ENCODE measurements at regions not wholly inside any gene's neighbourhood (a gene's known extent, or its start where the extent isn't known, plus 50 kb on each side); places are given as distances from the start of the nearest gene placed in this dataset.

DNA sequence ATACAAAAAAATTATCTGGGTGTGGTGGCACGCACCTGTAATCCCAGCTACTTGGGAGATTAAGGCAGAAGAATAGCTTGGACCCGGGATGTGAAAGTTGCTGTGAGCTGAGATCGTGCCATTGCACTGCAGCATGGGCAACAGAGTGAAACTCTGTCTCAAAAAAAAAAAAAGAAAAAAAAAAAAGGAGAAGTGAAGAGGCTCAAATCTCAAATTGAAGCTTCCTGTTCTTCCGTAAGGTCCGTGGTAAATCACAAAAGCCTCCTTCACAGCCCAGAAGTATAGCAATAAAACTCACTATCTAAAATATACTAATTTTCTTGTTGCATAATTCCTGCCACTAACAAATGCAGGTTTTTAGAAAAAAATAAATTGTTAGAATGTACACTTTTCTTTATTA, 498.2 kb upstream of the BRINP3 start:
- H3K27me3 ChIP-seq, result no peaks in the 10 kb centered on the region
- DNase-seq (no peak), ATAC-seq (no peak)
- intact Hi-C loops (cut with DNase I), result no loop called here
- H3K4me3 ChIP-seq, result no peak overlapping the region
- H3K4me1 ChIP-seq, result no peaks in the 10 kb centered on the region
- no peaks in the 10 kb centered on the region for H3K36me3 ChIP-seq
- no peaks in the 10 kb centered on the region for H3K9me3 ChIP-seq
- no peak overlapping the region for H3K27ac ChIP-seq
- TF ChIP-seq, protein P1, sequence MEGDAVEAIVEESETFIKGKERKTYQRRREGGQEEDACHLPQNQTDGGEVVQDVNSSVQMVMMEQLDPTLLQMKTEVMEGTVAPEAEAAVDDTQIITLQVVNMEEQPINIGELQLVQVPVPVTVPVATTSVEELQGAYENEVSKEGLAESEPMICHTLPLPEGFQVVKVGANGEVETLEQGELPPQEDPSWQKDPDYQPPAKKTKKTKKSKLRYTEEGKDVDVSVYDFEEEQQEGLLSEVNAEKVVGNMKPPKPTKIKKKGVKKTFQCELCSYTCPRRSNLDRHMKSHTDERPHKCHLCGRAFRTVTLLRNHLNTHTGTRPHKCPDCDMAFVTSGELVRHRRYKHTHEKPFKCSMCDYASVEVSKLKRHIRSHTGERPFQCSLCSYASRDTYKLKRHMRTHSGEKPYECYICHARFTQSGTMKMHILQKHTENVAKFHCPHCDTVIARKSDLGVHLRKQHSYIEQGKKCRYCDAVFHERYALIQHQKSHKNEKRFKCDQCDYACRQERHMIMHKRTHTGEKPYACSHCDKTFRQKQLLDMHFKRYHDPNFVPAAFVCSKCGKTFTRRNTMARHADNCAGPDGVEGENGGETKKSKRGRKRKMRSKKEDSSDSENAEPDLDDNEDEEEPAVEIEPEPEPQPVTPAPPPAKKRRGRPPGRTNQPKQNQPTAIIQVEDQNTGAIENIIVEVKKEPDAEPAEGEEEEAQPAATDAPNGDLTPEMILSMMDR (IDR thresholded peaks at IDR 0.05), result no peak

DNA sequence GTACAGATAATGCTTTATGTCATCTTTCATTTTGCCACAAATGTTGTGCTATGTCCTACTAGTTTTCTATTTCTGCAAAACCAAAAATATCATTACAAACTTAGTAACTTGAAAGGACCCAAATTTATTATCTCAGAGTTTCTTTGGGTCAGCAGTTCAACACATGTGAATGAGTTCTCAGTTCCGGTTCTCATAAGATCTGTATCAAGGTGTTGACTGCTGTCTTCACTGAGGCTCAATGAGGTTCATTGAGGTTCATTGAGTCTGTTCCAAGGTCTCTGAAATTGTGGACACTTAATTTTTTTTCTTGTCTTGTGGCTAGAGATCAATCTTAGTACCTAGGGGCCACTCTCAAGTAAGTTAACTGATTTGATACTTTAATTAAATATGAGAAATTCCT, 525.1 kb upstream of the BRINP3 start:
- Histone ChIP-seq H3K4me3 (no peak overlapping the region), H3K27ac (no peak overlapping the region), H3K4me1 (no peaks in the 10 kb centered on the region), H3K27me3 (no peaks in the 10 kb centered on the region), H3K36me3 (no peaks in the 10 kb centered on the region), H3K9me3 (no peaks in the 10 kb centered on the region)
- TF ChIP-seq, protein P1 (IDR thresholded peaks at IDR 0.05), result no peak
- intact Hi-C loops (cut with DNase I), result no loop called here
- DNase-seq (no peak), ATAC-seq (no peak)

DNA sequence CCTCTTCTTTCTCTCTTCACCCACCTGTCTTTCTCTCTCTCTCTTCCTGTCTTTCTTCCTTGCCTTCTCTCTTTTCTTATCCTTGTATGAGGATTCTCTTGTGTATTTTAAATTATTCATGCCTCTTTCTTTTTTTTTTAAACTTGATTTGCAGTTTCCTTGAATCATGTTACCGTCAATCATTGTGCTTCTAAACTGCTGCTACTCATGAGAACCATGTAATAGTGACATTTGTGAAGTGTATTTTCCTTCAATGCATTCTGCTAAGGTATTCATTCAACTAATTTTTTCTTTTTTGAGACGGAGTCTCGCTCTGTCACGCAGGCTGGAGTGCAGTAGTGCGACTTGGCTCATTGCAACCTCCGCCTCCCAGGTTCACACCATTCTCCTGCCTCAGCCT, 539.1 kb upstream of the BRINP3 start:
- intact Hi-C loops (cut with DNase I), result no loop called here
- no peak for ATAC-seq
- no peak for DNase-seq
- H3K4me1 ChIP-seq, result no peaks in the 10 kb centered on the region
- no peak overlapping the region for H3K4me3 ChIP-seq
- no peaks in the 10 kb centered on the region for H3K9me3 ChIP-seq
- H3K36me3 ChIP-seq, result no peaks in the 10 kb centered on the region
- H3K27me3 ChIP-seq, result no peaks in the 10 kb centered on the region
- TF ChIP-seq, protein P1 (IDR thresholded peaks at IDR 0.05), result no peak
- H3K27ac ChIP-seq, result no peak overlapping the region

DNA sequence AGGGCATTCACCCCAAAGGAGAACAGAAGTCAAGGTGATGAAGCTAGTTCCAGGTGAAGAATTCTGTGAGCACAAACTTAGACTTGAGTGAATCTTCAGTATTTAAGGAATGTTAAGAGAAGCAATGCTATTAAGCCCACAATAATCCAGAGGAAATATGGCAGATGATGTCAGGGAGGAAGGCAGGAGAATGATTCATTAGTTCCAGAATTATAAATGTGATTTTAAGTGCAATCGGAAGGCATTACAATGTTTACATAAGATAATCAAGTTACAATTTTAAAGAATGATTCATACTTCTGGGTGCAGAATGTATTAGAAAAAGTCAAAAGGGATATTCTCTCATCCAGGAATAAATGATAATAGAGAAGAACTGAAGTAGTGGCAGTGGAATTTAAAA, 545.2 kb upstream of the BRINP3 start:
- DNase-seq (no peak), ATAC-seq (no peak)
- intact Hi-C loops (cut with DNase I), result no loop called here
- TF ChIP-seq, protein P1 (IDR thresholded peaks at IDR 0.05), result no peak
- Histone ChIP-seq H3K4me1 (no peaks in the 10 kb centered on the region), H3K9me3 (no peaks in the 10 kb centered on the region), H3K36me3 (no peaks in the 10 kb centered on the region), H3K4me3 (no peak overlapping the region), H3K27ac (no peak overlapping the region), H3K27me3 (no peaks in the 10 kb centered on the region)

DNA sequence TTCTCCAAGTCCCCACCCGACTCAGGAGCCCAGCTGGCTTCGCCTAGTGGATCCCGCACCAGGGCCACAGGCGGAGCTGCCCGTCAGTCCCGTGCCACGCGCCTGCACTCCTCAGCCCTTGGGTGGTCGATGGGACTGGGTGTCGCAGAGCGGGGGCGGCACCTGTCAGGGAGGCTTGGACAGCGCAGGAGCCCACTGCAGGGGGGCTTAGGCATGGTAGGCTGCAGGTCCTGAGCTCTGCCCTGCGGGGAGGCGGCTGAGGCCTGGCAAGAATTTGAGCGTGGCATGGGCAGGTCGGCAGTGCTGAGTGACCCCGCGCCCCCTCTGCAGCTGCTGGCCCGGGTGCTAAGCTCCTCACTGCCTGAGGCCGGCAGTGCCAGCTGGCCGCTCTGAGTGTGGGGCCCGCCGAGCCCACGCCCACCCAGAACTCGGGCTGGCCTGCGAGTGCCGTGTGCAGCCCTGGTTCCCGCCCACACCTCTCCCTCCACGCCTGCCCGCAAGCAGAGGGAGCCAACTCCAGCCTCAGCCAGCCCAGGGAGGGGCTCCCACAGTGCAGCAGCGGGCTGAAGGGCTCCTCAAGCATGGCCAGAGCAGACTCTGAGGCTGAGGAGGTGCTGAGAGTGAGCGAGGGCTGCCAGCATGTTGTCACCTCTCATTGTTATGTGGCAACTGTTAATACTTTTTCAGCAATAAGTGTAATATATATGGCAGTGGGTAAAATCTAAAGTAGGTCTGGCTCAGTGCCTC, 548.4 kb upstream of the BRINP3 start:
- H3K9me3 ChIP-seq, result no peaks in the 10 kb centered on the region
- TF ChIP-seq, protein P1 (IDR thresholded peaks at IDR 0.05), result no peak
- H3K36me3 ChIP-seq, result no peaks in the 10 kb centered on the region
- intact Hi-C loops (cut with DNase I), result no loop called here
- H3K27me3 ChIP-seq, result no peaks in the 10 kb centered on the region
- H3K4me1 ChIP-seq, result no peaks in the 10 kb centered on the region
- ATAC-seq, result peak; percentile 16
- no peak overlapping the region for H3K27ac ChIP-seq
- DNase-seq, result peak; percentile 40
- no peak overlapping the region for H3K4me3 ChIP-seq

DNA sequence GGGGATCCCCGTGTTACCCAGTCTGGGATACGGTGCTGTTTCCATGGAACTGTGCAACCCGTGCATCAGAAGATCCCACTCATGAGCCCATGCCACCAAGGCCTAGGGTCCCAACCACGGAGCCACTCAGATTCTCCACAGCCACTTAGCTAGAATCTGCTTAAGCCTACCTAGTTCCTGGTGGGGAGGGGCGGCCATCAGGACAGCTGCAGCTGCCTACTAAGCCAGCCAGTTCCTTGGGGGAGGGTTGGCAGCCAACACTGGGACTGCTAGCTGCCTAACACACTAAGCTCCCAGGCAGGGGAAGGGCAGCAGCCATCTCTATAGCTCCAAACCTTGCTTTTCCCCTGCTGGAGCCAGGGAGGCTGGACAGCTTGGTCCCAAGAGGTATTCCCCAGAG, 549.2 kb upstream of the BRINP3 start:
- no peaks in the 10 kb centered on the region for H3K27me3 ChIP-seq
- no peak overlapping the region for H3K4me3 ChIP-seq
- intact Hi-C loops (cut with DNase I), result no loop called here
- ATAC-seq (peak; percentile 21), DNase-seq (peak; percentile 36)
- no peaks in the 10 kb centered on the region for H3K9me3 ChIP-seq
- TF ChIP-seq, protein P1 (IDR thresholded peaks at IDR 0.05), result no peak
- no peaks in the 10 kb centered on the region for H3K36me3 ChIP-seq
- H3K27ac ChIP-seq, result no peak overlapping the region
- no peaks in the 10 kb centered on the region for H3K4me1 ChIP-seq
